H9 (cell line): ENCODE measurements at regions not wholly inside any gene's neighbourhood (a gene's known extent, or its start where the extent isn't known, plus 50 kb on each side); places are given as distances from the start of the nearest gene placed in this dataset.

Experiments
- DNase-seq: peaks from one replicate; pipeline ENCODE4 v3.0.0-alpha.2; 2017
- H2AFZ ChIP-seq: one replicate; pipeline ENCODE4 v1.6.1; 2013; ENCODE audit warnings: mild to moderate bottlenecking, low read length, control low read depth, moderate library complexity
- H2AK5ac ChIP-seq: 2 replicates; pipeline ENCODE4 v1.6.1; 2013; ENCODE audit warnings: low read length, control low read depth, mixed read lengths; ENCODE audit not compliant: insufficient read length
- H2BK120ac ChIP-seq: one replicate; pipeline ENCODE4 v1.6.1; 2013; ENCODE audit warnings: low read depth, mild to moderate bottlenecking, low read length, control low read depth, inconsistent platforms; ENCODE audit not compliant: poor library complexity, severe bottlenecking
- H2BK12ac ChIP-seq: 2 replicates; pipeline ENCODE4 v1.6.1; 2013; ENCODE audit warnings: low read length, control low read depth, mixed read lengths, low read depth; ENCODE audit not compliant: insufficient read length
- H2BK15ac ChIP-seq: 2 replicates; pipeline ENCODE4 v1.6.1; 2013; ENCODE audit warnings: low read depth, low read length, control low read depth
- H2BK20ac ChIP-seq: one replicate; pipeline ENCODE4 v1.6.1; 2013; ENCODE audit warnings: low read depth, mild to moderate bottlenecking, low read length, control low read depth, inconsistent platforms; ENCODE audit not compliant: poor library complexity, severe bottlenecking
- H2BK5ac ChIP-seq: 2 replicates; pipeline ENCODE4 v1.6.1; 2013; ENCODE audit warnings: low read length, control low read depth, mixed read lengths; ENCODE audit not compliant: insufficient read length
- H3K14ac ChIP-seq: 2 replicates; pipeline ENCODE4 v1.6.1; 2013; ENCODE audit warnings: low read length, control low read depth; ENCODE audit not compliant: insufficient read depth
- H3K18ac ChIP-seq: 2 replicates; pipeline ENCODE4 v1.6.1; 2013; ENCODE audit warnings: low read depth, mild to moderate bottlenecking, mixed read lengths, low read length, control low read depth; ENCODE audit not compliant: insufficient read length
- H3K23ac ChIP-seq: 2 replicates; pipeline ENCODE4 v1.6.1; 2013; ENCODE audit warnings: low read length, control low read depth, mixed read lengths, low read depth; ENCODE audit not compliant: insufficient read length
- H3K23me2 ChIP-seq: 2 replicates; pipeline ENCODE4 v1.6.1; 2013; ENCODE audit warnings: low read depth, mild to moderate bottlenecking, mixed read lengths, low read length, control low read depth; ENCODE audit not compliant: insufficient read length, poor library complexity, severe bottlenecking
- H3K27ac ChIP-seq: 2 replicates; pipeline ENCODE4 v1.5.1; 2013; ENCODE audit warnings: low read length, control low read depth, mixed read lengths, low read depth; ENCODE audit not compliant: insufficient read length
- H3K27me3 ChIP-seq: 2 replicates; pipeline ENCODE4 v1.6.1; 2013; ENCODE audit warnings: low read length, control low read depth, inconsistent platforms; ENCODE audit not compliant: insufficient read depth
- H3K4ac ChIP-seq: 2 replicates; pipeline ENCODE4 v1.6.1; 2013; ENCODE audit warnings: low read depth, mild to moderate bottlenecking, control low read depth, inconsistent platforms, low read length, moderate library complexity
- H3K4me1 ChIP-seq: 2 replicates; pipeline ENCODE4 v1.6.1; 2013; ENCODE audit warnings: low read length, control low read depth, inconsistent platforms; ENCODE audit not compliant: insufficient read depth
- H3K4me2 ChIP-seq: 2 replicates; pipeline ENCODE4 v1.6.1; 2013; ENCODE audit warnings: low read length, control low read depth, mixed read lengths; ENCODE audit not compliant: insufficient read length, insufficient read depth
- H3K56ac ChIP-seq: 2 replicates; pipeline ENCODE4 v1.6.1; 2013; ENCODE audit warnings: low read depth, mild to moderate bottlenecking, mixed read lengths, low read length, control low read depth; ENCODE audit not compliant: insufficient read length
- H3K79me1 ChIP-seq: 2 replicates; pipeline ENCODE4 v1.6.1; 2013; ENCODE audit warnings: low read depth, mild to moderate bottlenecking, moderate library complexity, low read length, control low read depth, inconsistent platforms; ENCODE audit not compliant: insufficient read depth, poor library complexity, severe bottlenecking
- H3K79me2 ChIP-seq: 2 replicates; pipeline ENCODE4 v1.6.1; 2013; ENCODE audit warnings: low read length, control low read depth, inconsistent platforms; ENCODE audit not compliant: insufficient read depth
- H3K9ac ChIP-seq: 2 replicates; pipeline ENCODE4 v1.6.1; 2013; ENCODE audit warnings: low read length, control low read depth, mixed read lengths; ENCODE audit not compliant: insufficient read length; ENCODE audit errors: extremely low read depth
- H3K9me3 ChIP-seq: one replicate; pipeline ENCODE4 v1.6.1; 2013; ENCODE audit warnings: low read depth, low read length, inconsistent platforms; ENCODE audit not compliant: control insufficient read depth
- H3T11ph ChIP-seq: one replicate; pipeline ENCODE4 v1.6.1; 2013; ENCODE audit warnings: mild to moderate bottlenecking, low read length, control low read depth, inconsistent platforms
- H4K20me1 ChIP-seq: one replicate; pipeline ENCODE4 v1.6.1; 2013; ENCODE audit not compliant: control insufficient read depth, insufficient read length, insufficient read depth
- H4K5ac ChIP-seq: 2 replicates; pipeline ENCODE4 v1.6.1; 2013; ENCODE audit warnings: low read depth, mild to moderate bottlenecking, mixed read lengths, low read length, control low read depth; ENCODE audit not compliant: insufficient read length
- H4K8ac ChIP-seq: replicated peaks from 2 replicates; pipeline ENCODE4 v1.6.1; 2013; ENCODE audit warnings: low read length, control low read depth, mixed read lengths, low read depth; ENCODE audit not compliant: insufficient read length
- H4K91ac ChIP-seq: 2 replicates; pipeline ENCODE4 v1.6.1; 2013; ENCODE audit warnings: low read depth, mild to moderate bottlenecking, moderate library complexity, mixed read lengths, low read length, control low read depth; ENCODE audit not compliant: insufficient read length
- H3K27ac Mint-ChIP-seq, 3 experiments: 2 replicates in 2 of 3; 3 replicates in 1 of 3; pipeline ENCODE4 v1.8.0; 2020 to 2021; ENCODE audit warnings: mixed read lengths in 3 of 3, mild to moderate bottlenecking in 1 of 3, moderate library complexity in 1 of 3
- H3K27me3 Mint-ChIP-seq: 2 replicates; pipeline ENCODE4 v1.8.0; 2021; ENCODE audit warnings: low read depth, mild to moderate bottlenecking, moderate library complexity, mixed read lengths
- H3K36me3 Mint-ChIP-seq, 3 experiments: 2 replicates in 2 of 3; 3 replicates in 1 of 3; pipeline ENCODE4 v1.8.0; 2020 to 2021; ENCODE audit warnings: low read depth in 3 of 3, mixed read lengths in 3 of 3; ENCODE audit not compliant: insufficient read depth in 1 of 3
- H3K4me1 Mint-ChIP-seq, 2 experiments: 2 replicates each; pipeline ENCODE4 v1.8.0; 2020; ENCODE audit warnings: mixed read lengths in 2 of 2
- H3K4me3 Mint-ChIP-seq, 2 experiments: 2 replicates in 1 of 2; 3 replicates in 1 of 2; pipeline ENCODE4 v1.8.0; 2020 to 2021; ENCODE audit warnings: mild to moderate bottlenecking in 2 of 2, mixed read lengths in 2 of 2, moderate library complexity in 1 of 2
- H3K9me3 Mint-ChIP-seq, 2 experiments: 2 replicates in 1 of 2; 3 replicates in 1 of 2; pipeline ENCODE4 v1.8.0; 2020; ENCODE audit warnings: mild to moderate bottlenecking in 2 of 2, mixed read lengths in 2 of 2, moderate library complexity in 1 of 2
- WGBS: extraction: QIAGEN DNeasy Blood & Tissue Kit; methylation state at CpG from one replicate; pipeline ENCODE4 v1.1.7; 2013; ENCODE audit warnings: missing lambda C conversion rate, low lambda C conversion rate, mixed read lengths; ENCODE audit not compliant: insufficient read length; ENCODE audit errors: extremely low coverage; 5-methylcytosine and 5-hydroxymethylcytosine counted together
- TF ChIP-seq, protein P1 (sequence below): fragments of 200-600 bp; sonication (generic); conservative IDR thresholded peaks from 3 replicates; pipeline ENCODE4 v1.8.0; 2021; ENCODE audit warnings: antibody characterized with exemption, mild to moderate bottlenecking

DNA sequence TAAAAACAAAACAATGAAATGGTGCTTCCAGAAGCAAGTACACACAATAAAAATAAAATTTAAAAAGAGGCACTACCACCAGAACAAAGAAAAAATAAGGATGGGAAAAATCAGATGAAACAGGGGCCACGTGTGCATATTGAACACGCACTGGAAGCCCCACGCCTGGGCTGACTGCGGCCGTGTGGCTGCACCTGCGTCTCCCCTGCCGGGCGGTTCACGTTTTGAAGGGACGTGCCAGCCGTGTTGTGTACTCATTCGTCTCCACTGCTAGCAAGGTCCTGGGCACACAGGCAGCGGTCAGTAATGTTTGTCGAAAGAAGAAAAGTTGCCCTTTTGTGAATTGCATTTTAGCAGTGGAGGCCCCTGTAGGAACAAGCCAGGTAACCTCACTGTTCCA, 255.9 kb upstream of the RNF32 start:
- no peak overlapping the region for H3K56ac ChIP-seq
- no peaks in the 10 kb centered on the region for H4K20me1 ChIP-seq
- Mint-ChIP-seq H3K4me1 (peaks cover 27 to 38% of the 10 kb centered on the region in 2 experiments), H3K27me3 (no peaks in the 10 kb centered on the region), H3K9me3 (no peaks in the 10 kb centered on the region), H3K27ac (no peak overlapping the region), H3K36me3 (no peaks in the 10 kb centered on the region), H3K4me3 (no peak overlapping the region)
- H2BK5ac ChIP-seq = no peak overlapping the region
- no peak overlapping the region for H2BK12ac ChIP-seq
- no peak overlapping the region for H2AK5ac ChIP-seq
- H2AFZ ChIP-seq = no peak overlapping the region
- TF ChIP-seq, protein P1, sequence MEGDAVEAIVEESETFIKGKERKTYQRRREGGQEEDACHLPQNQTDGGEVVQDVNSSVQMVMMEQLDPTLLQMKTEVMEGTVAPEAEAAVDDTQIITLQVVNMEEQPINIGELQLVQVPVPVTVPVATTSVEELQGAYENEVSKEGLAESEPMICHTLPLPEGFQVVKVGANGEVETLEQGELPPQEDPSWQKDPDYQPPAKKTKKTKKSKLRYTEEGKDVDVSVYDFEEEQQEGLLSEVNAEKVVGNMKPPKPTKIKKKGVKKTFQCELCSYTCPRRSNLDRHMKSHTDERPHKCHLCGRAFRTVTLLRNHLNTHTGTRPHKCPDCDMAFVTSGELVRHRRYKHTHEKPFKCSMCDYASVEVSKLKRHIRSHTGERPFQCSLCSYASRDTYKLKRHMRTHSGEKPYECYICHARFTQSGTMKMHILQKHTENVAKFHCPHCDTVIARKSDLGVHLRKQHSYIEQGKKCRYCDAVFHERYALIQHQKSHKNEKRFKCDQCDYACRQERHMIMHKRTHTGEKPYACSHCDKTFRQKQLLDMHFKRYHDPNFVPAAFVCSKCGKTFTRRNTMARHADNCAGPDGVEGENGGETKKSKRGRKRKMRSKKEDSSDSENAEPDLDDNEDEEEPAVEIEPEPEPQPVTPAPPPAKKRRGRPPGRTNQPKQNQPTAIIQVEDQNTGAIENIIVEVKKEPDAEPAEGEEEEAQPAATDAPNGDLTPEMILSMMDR = no peak
- H3K79me2 ChIP-seq = no peaks in the 10 kb centered on the region
- no peak overlapping the region for H4K5ac ChIP-seq
- no peak overlapping the region for H3T11ph ChIP-seq
- H3K79me1 ChIP-seq = no peaks in the 10 kb centered on the region
- no peak overlapping the region for H3K23ac ChIP-seq
- H4K91ac ChIP-seq = no peak overlapping the region
- no peak overlapping the region for H2BK15ac ChIP-seq
- H3K27ac ChIP-seq = no peak overlapping the region
- no peaks in the 10 kb centered on the region for H3K9me3 ChIP-seq
- H4K8ac ChIP-seq = no peak overlapping the region
- no peak overlapping the region for H2BK20ac ChIP-seq
- no CpG with 5 or more reads among the region's 14 CpGs for WGBS
- H3K9ac ChIP-seq = no peak overlapping the region
- H3K4me2 ChIP-seq = no peak overlapping the region
- H3K4me1 ChIP-seq = no peaks in the 10 kb centered on the region; the same call in 1 of the 2 replicates
- no peak overlapping the region for H2BK120ac ChIP-seq
- DNase-seq = no peak
- no peak overlapping the region for H3K4ac ChIP-seq
- H3K18ac ChIP-seq = no peak overlapping the region
- no peak overlapping the region for H3K14ac ChIP-seq
- H3K23me2 ChIP-seq = no peaks in the 10 kb centered on the region
- no peaks in the 10 kb centered on the region for H3K27me3 ChIP-seq
